HepG2 (cell line): ENCODE measurements at regions not wholly inside any gene's neighbourhood (a gene's known extent, or its start where the extent isn't known, plus 50 kb on each side); places are given as distances from the start of the nearest gene placed in this dataset.
A peak's percentile ranks its signal among the peaks of the same experiment; 100 is the strongest.

Experiments
- ATAC-seq: fragments of 200-7000 bp; cut with Tn5 transposase; 3 replicates; pipeline ENCODE4 v1.9.1; 2020; ENCODE audit warnings: mild to moderate bottlenecking, moderate library complexity
- BruUV-seq: library from RNA; stranded (reverse); fragments of 400-500 nt; replicated peaks from 2 replicates; lab custom pipeline; 2021; lab: Mats Ljungman, UMichigan
- CTCF ChIA-PET: fragments of 300-600 bp; formaldehyde crosslinking; extraction: SDS; loops from one replicate; lab custom pipeline; 2021; ENCODE audit warnings: low total read pairs, inconsistent platforms, low intra/inter-chr PET ratio; lab: Yijun Ruan, JAX
- POLR2A ChIA-PET: fragments of 350-600 bp; sonication (Branson Sonifier 250); formaldehyde crosslinking; loops from one replicate; lab custom pipeline; 2020; ENCODE audit warnings: antibody characterized with exemption, inconsistent platforms; lab: Yijun Ruan, JAX
- DNase-seq: peaks from one replicate; pipeline ENCODE4 v3.0.0-alpha.2; 2015; ENCODE audit warnings: low spot score
- FAIRE-seq: peaks from 3 replicates; lab custom pipeline; 2011; peaks lifted over from hg19 to GRCh38; lab: Jason Lieb, UNC
- H2AFZ ChIP-seq: one replicate; pipeline ENCODE4 v1.6.1; 2011; ENCODE audit warnings: low read length, inconsistent platforms
- H3K27ac ChIP-seq: fragments of 300-600 bp; 3 replicates; pipeline ENCODE4 v1.8.0; 2011; ENCODE audit warnings: mixed run types, mild to moderate bottlenecking, mixed read lengths, low read length, inconsistent platforms; ENCODE audit not compliant: insufficient read depth; ENCODE audit errors: extremely low read length
- H3K27me3 ChIP-seq, 2 experiments: fragments of 200-600 bp in 1 of 2; 2 replicates in 1 of 2; 3 replicates in 1 of 2; pipeline versions ENCODE4 v1.6.0 to v1.8.0; 2011; ENCODE audit warnings: low read length in 2 of 2, mild to moderate bottlenecking in 2 of 2, moderate library complexity in 2 of 2, inconsistent platforms in 1 of 2; ENCODE audit not compliant: insufficient read depth in 2 of 2, control insufficient read depth in 1 of 2
- H3K36me3 ChIP-seq, 2 experiments: fragments of 200-600 bp in 1 of 2; replicated peaks in 1 of 2; 2 replicates in 1 of 2; 3 replicates in 1 of 2; pipeline versions ENCODE4 v1.5.1 to v1.8.0; 2011; ENCODE audit warnings: low read length in 2 of 2, inconsistent platforms in 1 of 2; ENCODE audit not compliant: insufficient read depth in 2 of 2, control insufficient read depth in 1 of 2
- H3K4me1 ChIP-seq: 2 replicates; pipeline ENCODE4 v1.5.1; 2012; ENCODE audit warnings: low read length, inconsistent platforms; ENCODE audit not compliant: insufficient read depth
- H3K4me2 ChIP-seq: 2 replicates; pipeline ENCODE4 v1.6.0; 2011; ENCODE audit warnings: low read depth, low read length, inconsistent platforms
- H3K4me3 ChIP-seq, 3 experiments: fragments of 200-600 bp in 1 of 3; sonication (generic), shearing (Covaris generic) in 1 of 3; replicated peaks in 1 of 3; 2 replicates each; pipeline ENCODE4 v1.5.1; 2011 to 2016; ENCODE audit warnings: low read length in 3 of 3, inconsistent platforms in 2 of 3, low read depth in 2 of 3, mild to moderate bottlenecking in 2 of 3, control low read depth in 1 of 3, mixed read lengths in 1 of 3; ENCODE audit not compliant: insufficient read depth in 1 of 3
- H3K79me2 ChIP-seq: one replicate; pipeline ENCODE4 v1.6.1; 2011; ENCODE audit warnings: low read length, inconsistent platforms; ENCODE audit not compliant: insufficient read depth
- H3K9ac ChIP-seq: 2 replicates; pipeline ENCODE4 v1.6.0; 2011; ENCODE audit warnings: mild to moderate bottlenecking, low read depth, low read length, inconsistent platforms; ENCODE audit not compliant: insufficient read depth
- H3K9me3 ChIP-seq: 2 replicates; pipeline ENCODE4 v1.5.1; 2012; ENCODE audit warnings: mild to moderate bottlenecking, low read length
- H4K20me1 ChIP-seq: 2 replicates; pipeline ENCODE4 v1.6.0; 2011; ENCODE audit warnings: inconsistent platforms, mild to moderate bottlenecking, low read length, moderate library complexity; ENCODE audit not compliant: insufficient read depth
- ELF3 ChIP-seq: IDR thresholded peaks from 2 replicates; pipeline ENCODE4 v1.6.1; 2016; ENCODE audit warnings: missing genetic modification reagents, missing compliant biosample characterization
- EP300 ChIP-seq, 3 experiments: sonication (generic) in 1 of 3; formaldehyde crosslinking in 1 of 3; IDR thresholded peaks; 2 replicates each; pipeline versions ENCODE4 v1.5.1 to v1.6.1; 2011 to 2020; ENCODE audit warnings: low read depth in 2 of 3, low read length in 2 of 3, borderline replicate concordance in 1 of 3, improper control_type of control experiment in 1 of 3, mild to moderate bottlenecking in 1 of 3, missing genetic modification reagents in 1 of 3, moderate library complexity in 1 of 3
- HNF1B ChIP-seq: sonication (generic); formaldehyde crosslinking; IDR thresholded peaks from 2 replicates; pipeline ENCODE4 v1.5.1; 2020; ENCODE audit warnings: mild to moderate bottlenecking, moderate library complexity, missing genetic modification reagents
- MEF2D ChIP-seq: sonication (generic); formaldehyde crosslinking; IDR thresholded peaks from 2 replicates; pipeline ENCODE4 v1.5.1; 2020; ENCODE audit warnings: mild to moderate bottlenecking, missing genetic modification reagents
- MIXL1 ChIP-seq: IDR thresholded peaks from 2 replicates; pipeline ENCODE4 v1.6.1; 2016
- MZF1 ChIP-seq: sonication (generic); formaldehyde crosslinking; IDR thresholded peaks from 2 replicates; pipeline ENCODE4 v1.8.1; 2023; ENCODE audit warnings: mild to moderate bottlenecking, missing genetic modification reagents, borderline replicate concordance
- NR2F6 ChIP-seq, 2 experiments: IDR thresholded peaks; 2 replicates each; pipeline ENCODE4 v1.6.1; 2016; ENCODE audit warnings: antibody characterized with exemption in 1 of 2, mild to moderate bottlenecking in 1 of 2
- RARA ChIP-seq: IDR thresholded peaks from 2 replicates; pipeline ENCODE4 v1.6.1; 2016; ENCODE audit warnings: missing genetic modification reagents, missing compliant biosample characterization
- RBFOX2 ChIP-seq: fragments of 200-400 bp; formaldehyde crosslinking; IDR thresholded peaks from 2 replicates; pipeline ENCODE4 v1.6.1; 2017; ENCODE audit warnings: low read depth, mild to moderate bottlenecking, low read length
- SOX13 ChIP-seq, 3 experiments: fragments of 450-650 bp in 1 of 3; sonication (generic) in 1 of 3; formaldehyde crosslinking in 1 of 3; IDR thresholded peaks in 2 of 3; conservative IDR thresholded peaks in 1 of 3; 2 replicates each; pipeline versions ENCODE4 v1.5.0 to v1.6.1; 2016 to 2020; ENCODE audit warnings: antibody characterized with exemption in 1 of 3, mild to moderate bottlenecking in 1 of 3, missing compliant biosample characterization in 1 of 3, missing genetic modification reagents in 1 of 3, moderate library complexity in 1 of 3
- TCF7 ChIP-seq: sonication (generic); IDR thresholded peaks from 2 replicates; pipeline ENCODE4 v1.6.1; 2016; ENCODE audit warnings: antibody characterized with exemption, low read depth
- ZBTB46 ChIP-seq: sonication (generic); formaldehyde crosslinking; IDR thresholded peaks from 2 replicates; pipeline ENCODE4 v1.4.0; 2020; ENCODE audit warnings: mild to moderate bottlenecking, missing genetic modification reagents, borderline replicate concordance
- ZNF629 ChIP-seq: sonication (generic); formaldehyde crosslinking; conservative IDR thresholded peaks from 2 replicates; pipeline ENCODE4 v1.5.0; 2020; ENCODE audit warnings: missing genetic modification reagents
- WGBS: methylation state at CpG from one replicate; pipeline ENCODE4 v1.1.6; 2017; ENCODE audit warnings: low lambda C conversion rate; 5-methylcytosine and 5-hydroxymethylcytosine counted together
- in situ Hi-C: cut with HindIII; loops from 2 replicates; pipeline ENCODE4 v1.10.0; 2017; ENCODE audit warnings: low pct_unique_long_range_greater_than_20kb; ENCODE audit not compliant: extremely low pct_ligation_motif_present
- intact Hi-C: fragments of 100-400 bp; cut with micrococcal nuclease; formaldehyde crosslinking; loops from one replicate; pipeline ENCODE4 v1.10.0; 2022; ENCODE audit not compliant: unreplicated experiment

GRCh38 chrX:120752431-120753082 lies 122.7 kb upstream of the C1GALT1C1 start (continued):
- TF ChIP-seq EP300 (IDR thresholded peaks at IDR 0.05; ENCODE audit: low read depth in 2 of 2, low read length in 2 of 2) (peak in 1 of 2 experiments; percentile 64; a peak in 2 of 4 replicates), EP300 (CRISPR knock-in tag; IDR thresholded peaks at IDR 0.05; ENCODE audit: borderline replicate concordance) (peak; percentile 61; the same call in 1 of the 2 replicates), RBFOX2 (peak; percentile 53), ELF3 (CRISPR knock-in tag) (peak; percentile 52; the same call in 1 of the 2 replicates), SOX13 (IDR thresholded peaks at IDR 0.05) (no peak), SOX13 (CRISPR knock-in tag; conservative IDR thresholded peaks at IDR 0.05 in 1 of 2, IDR thresholded peaks at IDR 0.05 in 1 of 2) (peak in 1 of 2 experiments; percentile 59; a peak in 2 of 4 replicates), RARA (CRISPR knock-in tag) (peak; percentile 44; the same call in 1 of the 2 replicates), NR2F6 (IDR thresholded peaks at IDR 0.05) (no peak), NR2F6 (CRISPR knock-in tag; IDR thresholded peaks at IDR 0.05) (peak; percentile 57; the same call in 1 of the 2 replicates), MIXL1 (CRISPR knock-in tag) (peak; percentile 57; the same call in 1 of the 2 replicates), MEF2D (CRISPR knock-in tag) (no peak), TCF7 (peak; percentile 68; the same call in 1 of the 2 replicates), MZF1 (CRISPR knock-in tag) (no peak)

- intact Hi-C loops: no loop called here
- Histone ChIP-seq H3K36me3 (no peaks in the 10 kb centered on the region), H3K27ac (peak overlapping the region; percentile 38), H2AFZ (no peak overlapping the region), H3K4me1 (peaks cover 95% of the 10 kb centered on the region), H3K4me3 (peak overlapping the region; percentile 27 to 58 (median 47); a peak in 5 of 6 replicates), H3K9ac (peak overlapping the region; percentile 69), H3K4me2 (peak overlapping the region; percentile 79), H3K9me3 (no peaks in the 10 kb centered on the region), H3K79me2 (peaks cover 3% of the 10 kb centered on the region), H4K20me1 (no peaks in the 10 kb centered on the region), H3K27me3 (no peaks in the 10 kb centered on the region)
- in situ Hi-C loops: loop anchor here (10.0 kb wide), 1 partner anchor 257 kb away; no protein-coding TSS in a partner anchor
- CTCF ChIA-PET: no interaction called here
- peak; percentile 56 for TF ChIP-seq ZNF629 (CRISPR knock-in tag)
- no peak for TF ChIP-seq HNF1B (CRISPR knock-in tag)
- TF ChIP-seq ZBTB46 (CRISPR knock-in tag): no peak
- no peak for ATAC-seq
- POLR2A ChIA-PET: interaction anchor here (1.1 to 2.3 kb wide), 5 partner anchors 10 to 265 kb away, joined by 3 to 18 read pairs (median 7); partner anchors contain the start of genes CUL4B and MCTS1
- DNase-seq: no peak
- 35% methylated on average over 2 of the region's 2 CpGs for WGBS
- no TSS peak for BruUV-seq
- no peak for FAIRE-seq
These were observed 121.8 kb upstream of the C1GALT1C1 start for GRCh38 chrX:120751683-120752082.
